Activated CD8-positive, alpha-beta memory T cell treated with anti-CD3 and anti-CD28 coated beads for 48 hours (primary cell): ENCODE measurements at regions not wholly inside any gene's neighbourhood (a gene's known extent, or its start where the extent isn't known, plus 50 kb on each side); places are given as distances from the start of the nearest gene placed in this dataset.

Source experiments
- DNase-seq, 3 experiments: peaks; one replicate each; pipeline ENCODE4 v3.0.0-alpha.2; 2020; ENCODE audit warnings: low read depth in 2 of 3, low spot score in 2 of 3

- no peak for DNase-seq
These were observed 159.1 kb upstream of the GDF10 start for GRCh38 chr10:47140761-47141348.

- no peak for DNase-seq
These were observed 158.6 kb upstream of the GDF10 start for GRCh38 chr10:47141349-47141748.

GRCh38 chr10:47143072-47143471 lies 156.9 kb upstream of the GDF10 start:
- DNase-seq: no peak

- no peak for DNase-seq
These were observed 156.5 kb upstream of the GDF10 start for GRCh38 chr10:47143473-47143872.

GRCh38 chr10:47144525-47144924 lies 155.5 kb upstream of the GDF10 start:
- DNase-seq: no peak

GRCh38 chr10:47145290-47145934 lies 154.6 kb upstream of the GDF10 start:
- peak in 1 of 3 experiments; percentile 14 for DNase-seq

- no peak for DNase-seq
These were observed 153.4 kb upstream of the GDF10 start for GRCh38 chr10:47146572-47146971.

GRCh38 chr10:47147186-47147585 lies 152.8 kb upstream of the GDF10 start:
- DNase-seq: no peak

GRCh38 chr10:47150581-47150980 lies 149.4 kb upstream of the GDF10 start:
- no peak for DNase-seq

GRCh38 chr10:47151920-47152319 lies 148.1 kb upstream of the GDF10 start:
- DNase-seq: no peak

- no peak for DNase-seq
These were observed 147.1 kb upstream of the GDF10 start for GRCh38 chr10:47152861-47153349.

- DNase-seq: no peak
These were observed 145.2 kb upstream of the GDF10 start for GRCh38 chr10:47154762-47155161.

- DNase-seq: no peak
These were observed 143.1 kb upstream of the GDF10 start for GRCh38 chr10:47156873-47157272.

- DNase-seq: no peak
These were observed 141.6 kb upstream of the GDF10 start for GRCh38 chr10:47158116-47159071.

GRCh38 chr10:47159361-47160260 lies 140.4 kb upstream of the GDF10 start:
- no peak for DNase-seq

- DNase-seq: no peak
These were observed 139.6 kb upstream of the GDF10 start for GRCh38 chr10:47160261-47160908.

GRCh38 chr10:47160967-47161366 lies 139.0 kb upstream of the GDF10 start:
- DNase-seq: no peak

- no peak for DNase-seq
These were observed 138.5 kb upstream of the GDF10 start for GRCh38 chr10:47161465-47161864.

GRCh38 chr10:47164126-47164799 lies 135.7 kb upstream of the GDF10 start:
- no peak for DNase-seq

GRCh38 chr10:47164800-47165128 lies 135.2 kb upstream of the GDF10 start:
- DNase-seq: no peak
